Prostate gland (tissue), 2 donors: ENCODE measurements at regions not wholly inside any gene's neighbourhood (a gene's known extent, or its start where the extent isn't known, plus 50 kb on each side); places are given as distances from the start of the nearest gene placed in this dataset.

Experiments
- DNase-seq: peaks from one replicate; pipeline ENCODE4 v3.0.0-alpha.2; 2019; ENCODE audit warnings: low spot score
- H3K27ac ChIP-seq, 2 donors: fragments of 200-600 bp; sonication (generic); 2 replicates each; pipeline ENCODE4 v1.5.1; 2017 to 2019
- H3K27me3 ChIP-seq: fragments of 200-600 bp; sonication (generic); replicated peaks from 2 replicates; pipeline ENCODE4 v1.5.1; 2019; ENCODE audit not compliant: insufficient read depth
- H3K36me3 ChIP-seq, 2 donors: fragments of 200-600 bp; sonication (generic); 1 replicate in 1 of 2; 2 replicates in 1 of 2; pipeline versions ENCODE4 v1.5.1 to v1.8.1; 2017 to 2019
- H3K4me1 ChIP-seq: fragments of 200-600 bp; sonication (generic); replicated peaks from 2 replicates; pipeline ENCODE4 v1.5.1; 2019
- H3K4me3 ChIP-seq, 2 donors: fragments of 200-600 bp; sonication (generic); 2 replicates each; pipeline ENCODE4 v1.5.1; 2017 to 2019
- H3K9me3 ChIP-seq: fragments of 200-600 bp; sonication (generic); 2 replicates; pipeline ENCODE4 v1.5.1; 2017
- POLR2A ChIP-seq: fragments of 450-650 bp; IDR thresholded peaks from one replicate; pipeline ENCODE4 v1.6.1; 2016; ENCODE audit warnings: antibody characterized with exemption, mild to moderate bottlenecking
- POLR2AphosphoS5 ChIP-seq: sonication (generic); formaldehyde crosslinking; IDR thresholded peaks from one replicate; pipeline ENCODE4 v1.6.1; 2017; ENCODE audit warnings: antibody characterized with exemption
- WGBS: methylation state at CpG from one replicate; pipeline ENCODE4 v1.1.5; 2018; 5-methylcytosine and 5-hydroxymethylcytosine counted together
- intact Hi-C: fragments of 100-400 bp; cut with DNase I; formaldehyde crosslinking; loops from one replicate; pipeline ENCODE4 v1.14.2; 2022
- TF ChIP-seq, protein P1 (sequence below), 4 experiments: fragments of 200-600 bp in 2 of 4; fragments of 450-650 bp in 2 of 4; sonication (generic) in 2 of 4; IDR thresholded peaks; 1 replicate in 3 of 4; 2 replicates in 1 of 4; pipeline ENCODE4 v1.5.1; 2016 to 2019; ENCODE audit warnings: antibody characterized with exemption in 4 of 4, mild to moderate bottlenecking in 2 of 4, moderate library complexity in 2 of 4

DNA sequence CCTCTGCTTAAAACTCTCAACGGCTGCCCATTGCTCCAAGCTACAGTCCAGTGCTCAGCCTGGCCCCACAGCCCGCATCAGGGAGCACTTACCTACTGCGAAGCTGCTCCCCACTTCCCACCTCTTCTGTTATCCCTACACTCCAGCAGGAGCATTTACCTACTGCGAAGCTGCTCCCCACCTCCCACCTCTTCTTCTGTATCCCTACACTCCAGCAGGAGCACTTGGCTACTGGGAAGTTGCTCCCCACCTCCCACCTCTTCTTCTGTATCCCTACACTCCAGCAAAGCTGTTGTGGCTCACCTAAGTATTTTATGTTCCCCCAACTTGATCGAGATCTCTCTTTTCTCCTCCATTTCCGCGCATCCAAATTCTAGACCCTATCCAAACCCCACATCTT lies 563.3 kb upstream of the ZFP42 start:
- no peak for TF ChIP-seq POLR2A
- no peak for TF ChIP-seq POLR2AphosphoS5
- TF ChIP-seq, protein P1, sequence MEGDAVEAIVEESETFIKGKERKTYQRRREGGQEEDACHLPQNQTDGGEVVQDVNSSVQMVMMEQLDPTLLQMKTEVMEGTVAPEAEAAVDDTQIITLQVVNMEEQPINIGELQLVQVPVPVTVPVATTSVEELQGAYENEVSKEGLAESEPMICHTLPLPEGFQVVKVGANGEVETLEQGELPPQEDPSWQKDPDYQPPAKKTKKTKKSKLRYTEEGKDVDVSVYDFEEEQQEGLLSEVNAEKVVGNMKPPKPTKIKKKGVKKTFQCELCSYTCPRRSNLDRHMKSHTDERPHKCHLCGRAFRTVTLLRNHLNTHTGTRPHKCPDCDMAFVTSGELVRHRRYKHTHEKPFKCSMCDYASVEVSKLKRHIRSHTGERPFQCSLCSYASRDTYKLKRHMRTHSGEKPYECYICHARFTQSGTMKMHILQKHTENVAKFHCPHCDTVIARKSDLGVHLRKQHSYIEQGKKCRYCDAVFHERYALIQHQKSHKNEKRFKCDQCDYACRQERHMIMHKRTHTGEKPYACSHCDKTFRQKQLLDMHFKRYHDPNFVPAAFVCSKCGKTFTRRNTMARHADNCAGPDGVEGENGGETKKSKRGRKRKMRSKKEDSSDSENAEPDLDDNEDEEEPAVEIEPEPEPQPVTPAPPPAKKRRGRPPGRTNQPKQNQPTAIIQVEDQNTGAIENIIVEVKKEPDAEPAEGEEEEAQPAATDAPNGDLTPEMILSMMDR (IDR thresholded peaks at IDR 0.05): no peak
- no peak for DNase-seq
- no peak overlapping the region for H3K27ac ChIP-seq
- H3K9me3 ChIP-seq: no peaks in the 10 kb centered on the region
- WGBS: 88% methylated on average over 7 of the region's 7 CpGs
- H3K27me3 ChIP-seq: no peaks in the 10 kb centered on the region
- no peaks in the 10 kb centered on the region for H3K4me1 ChIP-seq
- no peak overlapping the region for H3K4me3 ChIP-seq
- no peaks in the 10 kb centered on the region for H3K36me3 ChIP-seq
- intact Hi-C loops: no loop called here

DNA sequence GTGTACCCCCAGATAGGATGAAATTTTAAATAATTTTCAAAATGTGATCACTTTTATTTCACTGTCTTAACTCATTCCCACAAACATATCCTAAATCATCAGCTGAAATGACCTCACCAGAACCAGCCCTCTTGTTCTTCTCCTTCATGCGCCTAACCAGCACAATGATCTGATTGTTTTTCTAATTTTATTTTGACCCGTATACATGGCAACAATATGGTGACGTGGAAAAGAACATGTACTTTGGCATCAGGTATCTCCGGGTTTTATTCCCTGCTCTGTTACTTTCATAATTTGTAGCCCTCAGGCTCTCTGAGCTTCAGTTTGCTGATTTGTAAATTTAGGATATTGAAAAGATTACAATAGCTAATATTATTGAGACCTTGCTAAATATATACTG lies 562.4 kb upstream of the ZFP42 start:
- Histone ChIP-seq H3K27ac (no peak overlapping the region), H3K4me1 (no peaks in the 10 kb centered on the region), H3K36me3 (no peaks in the 10 kb centered on the region), H3K9me3 (no peaks in the 10 kb centered on the region), H3K4me3 (no peak overlapping the region), H3K27me3 (no peaks in the 10 kb centered on the region)
- WGBS: 83% methylated on average over 4 of the region's 4 CpGs
- no peak for TF ChIP-seq POLR2AphosphoS5
- TF ChIP-seq POLR2A: no peak
- TF ChIP-seq, protein P1 (IDR thresholded peaks at IDR 0.05): no peak
- intact Hi-C loops: no loop called here
- no peak for DNase-seq

DNA sequence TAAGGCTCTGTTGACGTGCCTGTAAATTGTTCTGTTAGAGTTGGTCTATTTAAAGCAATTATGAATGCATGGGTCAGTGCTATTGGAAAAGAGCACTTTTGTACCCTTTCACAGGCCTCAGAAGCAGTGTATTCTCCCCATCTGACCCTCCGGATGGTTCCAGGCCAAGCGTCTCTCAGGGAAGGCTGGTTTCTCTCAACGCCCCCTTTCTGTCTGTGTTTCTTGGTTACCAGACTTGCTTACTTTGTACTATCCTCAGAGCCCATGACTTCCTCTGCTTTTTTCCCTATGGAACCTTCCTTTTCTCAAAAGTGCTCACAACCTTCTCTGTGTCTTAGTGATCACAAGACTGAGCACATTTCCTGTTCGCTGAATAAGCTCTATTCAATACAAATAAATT lies 559.3 kb upstream of the ZFP42 start:
- Histone ChIP-seq H3K4me1 (no peaks in the 10 kb centered on the region), H3K9me3 (no peaks in the 10 kb centered on the region), H3K36me3 (no peaks in the 10 kb centered on the region), H3K27me3 (no peaks in the 10 kb centered on the region), H3K4me3 (no peak overlapping the region), H3K27ac (no peak overlapping the region)
- 81% methylated on average over 5 of the region's 5 CpGs for WGBS
- no peak for DNase-seq
- intact Hi-C loops: no loop called here
- TF ChIP-seq, protein P1 (IDR thresholded peaks at IDR 0.05): no peak
- TF ChIP-seq POLR2AphosphoS5: no peak
- no peak for TF ChIP-seq POLR2A

DNA sequence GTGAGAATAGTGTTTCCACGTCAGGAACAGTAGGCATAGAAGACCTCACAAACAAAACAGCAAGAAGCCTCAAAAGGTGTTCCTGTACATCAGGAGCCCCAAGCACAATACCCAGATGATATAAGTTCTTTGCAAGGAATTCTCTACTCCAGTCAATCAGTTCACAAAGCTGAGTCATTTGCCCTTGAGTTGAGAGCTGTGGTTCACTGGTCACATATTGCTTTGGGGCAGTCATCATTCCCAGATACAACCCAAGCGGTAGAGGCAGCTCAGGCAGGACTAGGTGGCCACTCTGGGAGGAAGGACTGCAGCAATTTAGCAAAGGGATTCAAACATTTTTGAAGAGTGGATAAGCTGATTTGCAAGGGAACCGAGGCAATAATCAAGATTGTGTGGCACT lies 551.5 kb upstream of the ZFP42 start:
- Histone ChIP-seq H3K9me3 (no peaks in the 10 kb centered on the region), H3K27ac (no peak overlapping the region), H3K4me1 (no peaks in the 10 kb centered on the region), H3K27me3 (no peaks in the 10 kb centered on the region), H3K36me3 (no peaks in the 10 kb centered on the region), H3K4me3 (no peak overlapping the region)
- no peak for DNase-seq
- intact Hi-C loops: no loop called here
- WGBS: 92% methylated on average over 3 of the region's 3 CpGs
- no peak for TF ChIP-seq POLR2A
- no peak for TF ChIP-seq POLR2AphosphoS5
- TF ChIP-seq, protein P1 (IDR thresholded peaks at IDR 0.05): no peak

DNA sequence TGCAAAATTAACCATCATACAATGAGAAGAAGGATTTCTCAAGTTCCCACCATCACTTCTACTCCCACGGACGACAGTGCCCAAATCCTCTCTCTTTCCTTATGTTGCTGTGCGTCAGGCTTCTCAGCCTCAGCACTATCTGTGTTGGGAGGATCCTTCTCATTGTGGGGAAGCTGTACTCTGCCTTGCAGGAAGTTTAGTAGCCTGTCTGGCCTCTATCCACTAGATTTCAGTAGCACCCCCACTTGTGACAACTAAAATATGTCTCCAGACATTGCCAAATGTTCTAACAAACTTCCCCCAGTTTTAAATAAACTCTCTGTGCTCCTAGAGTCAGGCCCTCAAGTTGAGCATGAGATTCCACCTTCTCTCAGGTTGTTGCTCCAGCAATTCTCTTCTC lies 545.9 kb upstream of the ZFP42 start:
- whole genome bisulfite sequencing: 84% methylated on average over 3 of the region's 3 CpGs
- intact Hi-C loops: no loop called here

More for the DNA sequence above, 545.9 kb upstream of the ZFP42 start:
- Histone ChIP-seq H3K4me3 (no peak overlapping the region), H3K27ac (no peak overlapping the region), H3K36me3 (no peaks in the 10 kb centered on the region), H3K27me3 (no peaks in the 10 kb centered on the region), H3K4me1 (no peaks in the 10 kb centered on the region), H3K9me3 (no peaks in the 10 kb centered on the region)
- TF ChIP-seq, protein P1 (IDR thresholded peaks at IDR 0.05): no peak
- TF ChIP-seq POLR2AphosphoS5 (no peak), POLR2A (no peak)
- no peak for DNase-seq
